ENCODE measurements at regions not wholly inside any gene's neighbourhood (a gene's known extent, or its start where the extent isn't known, plus 50 kb on each side); places are given as distances from the start of the nearest gene placed in this dataset.

DNA sequence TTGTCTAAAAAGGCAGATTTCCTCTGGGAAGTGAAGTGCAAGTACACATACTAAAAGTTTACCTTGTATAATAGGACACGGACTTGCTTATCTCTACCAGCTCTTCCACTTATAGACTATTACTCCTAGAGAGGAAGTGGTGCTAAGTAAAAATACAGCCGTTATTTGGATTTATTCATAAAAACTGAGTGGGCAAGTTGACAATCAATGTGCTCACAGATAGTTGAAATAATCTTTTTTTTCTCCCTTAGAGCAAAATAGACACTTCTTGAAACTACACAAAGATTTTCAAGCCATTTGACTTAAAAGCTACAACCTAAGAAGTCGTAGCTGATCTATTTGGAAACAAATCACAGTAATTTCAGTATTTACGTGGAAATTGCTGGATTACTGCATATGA lies 2584.7 kb upstream of the PCDH20 start:
- dilution Hi-C loops (cut with MboI; ENCODE audit: extremely low pct_ligation_motif_present, low sequenced_read_pairs): no loop called here
- H3K27me3 ChIP-seq (ENCODE audit: control insufficient read depth in 2 of 2, insufficient read depth in 2 of 2, low read length in 2 of 2): no peaks in the 10 kb centered on the region
- H3K4me2 ChIP-seq (ENCODE audit: insufficient read depth, low read length): no peak overlapping the region
- H3K9me3 ChIP-seq (replicated peaks; ENCODE audit: control insufficient read depth, insufficient read depth, low read length): no peaks in the 10 kb centered on the region
- BruUV-seq (replicated peaks): no TSS peak
- H3K9ac ChIP-seq (replicated peaks; ENCODE audit: extremely low read depth, insufficient read depth, low read length): no peak overlapping the region
- no peak for TF ChIP-seq GATA2 (IDR thresholded peaks at IDR 0.05; ENCODE audit: insufficient read depth, insufficient read length, low read depth, low read length)
- TF ChIP-seq EZH2 (IDR thresholded peaks at IDR 0.05; ENCODE audit: borderline replicate concordance, low read depth, low read length, severe bottlenecking): no peak
- TF ChIP-seq POLR2AphosphoS5 (IDR thresholded peaks at IDR 0.05; ENCODE audit: insufficient read depth, low read depth, low read length): no peak
- TF ChIP-seq, protein P1, sequence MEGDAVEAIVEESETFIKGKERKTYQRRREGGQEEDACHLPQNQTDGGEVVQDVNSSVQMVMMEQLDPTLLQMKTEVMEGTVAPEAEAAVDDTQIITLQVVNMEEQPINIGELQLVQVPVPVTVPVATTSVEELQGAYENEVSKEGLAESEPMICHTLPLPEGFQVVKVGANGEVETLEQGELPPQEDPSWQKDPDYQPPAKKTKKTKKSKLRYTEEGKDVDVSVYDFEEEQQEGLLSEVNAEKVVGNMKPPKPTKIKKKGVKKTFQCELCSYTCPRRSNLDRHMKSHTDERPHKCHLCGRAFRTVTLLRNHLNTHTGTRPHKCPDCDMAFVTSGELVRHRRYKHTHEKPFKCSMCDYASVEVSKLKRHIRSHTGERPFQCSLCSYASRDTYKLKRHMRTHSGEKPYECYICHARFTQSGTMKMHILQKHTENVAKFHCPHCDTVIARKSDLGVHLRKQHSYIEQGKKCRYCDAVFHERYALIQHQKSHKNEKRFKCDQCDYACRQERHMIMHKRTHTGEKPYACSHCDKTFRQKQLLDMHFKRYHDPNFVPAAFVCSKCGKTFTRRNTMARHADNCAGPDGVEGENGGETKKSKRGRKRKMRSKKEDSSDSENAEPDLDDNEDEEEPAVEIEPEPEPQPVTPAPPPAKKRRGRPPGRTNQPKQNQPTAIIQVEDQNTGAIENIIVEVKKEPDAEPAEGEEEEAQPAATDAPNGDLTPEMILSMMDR (IDR thresholded peaks at IDR 0.05; ENCODE audit: extremely low read depth in 1 of 2, insufficient read depth in 1 of 2, low read depth in 1 of 2, low read length in 2 of 2): no peak
- TF ChIP-seq FOS (IDR thresholded peaks at IDR 0.05; ENCODE audit: borderline replicate concordance, insufficient read depth, low read length): no peak
- no peak for TF ChIP-seq JUN (IDR thresholded peaks at IDR 0.05; ENCODE audit: borderline replicate concordance, insufficient read depth, insufficient read length, low read depth)
- TF ChIP-seq, protein P2, sequence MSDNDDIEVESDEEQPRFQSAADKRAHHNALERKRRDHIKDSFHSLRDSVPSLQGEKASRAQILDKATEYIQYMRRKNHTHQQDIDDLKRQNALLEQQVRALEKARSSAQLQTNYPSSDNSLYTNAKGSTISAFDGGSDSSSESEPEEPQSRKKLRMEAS (IDR thresholded peaks at IDR 0.05; ENCODE audit: insufficient read depth, insufficient read length): no peak
- no peak for TF ChIP-seq POLR2A (IDR thresholded peaks at IDR 0.05; ENCODE audit: low read depth, low read length)
- TF ChIP-seq MYC (IDR thresholded peaks at IDR 0.05; ENCODE audit: low read depth, low read length): no peak
- no peaks in the 10 kb centered on the region for H3K79me2 ChIP-seq (ENCODE audit: control insufficient read depth, insufficient read depth, low read length)
- H3K27ac ChIP-seq (ENCODE audit: insufficient read depth, low read depth, low read length): no peak overlapping the region
- peak overlapping the region; percentile 62 for H2AFZ ChIP-seq (ENCODE audit: low read depth, low read length)
- H4K20me1 ChIP-seq (replicated peaks; ENCODE audit: control insufficient read depth, extremely low read depth, insufficient read depth, low read length): no peaks in the 10 kb centered on the region
- H3K4me1 ChIP-seq (ENCODE audit: control insufficient read depth, extremely low read depth, insufficient read depth, low read length): no peaks in the 10 kb centered on the region
- H3K9me1 ChIP-seq (replicated peaks; ENCODE audit: control insufficient read depth, extremely low read depth, insufficient read depth, low read length): no peaks in the 10 kb centered on the region
- intact Hi-C loops (cut with micrococcal nuclease): no loop called here
- H3K36me3 ChIP-seq (ENCODE audit: control insufficient read depth in 2 of 2, extremely low read depth in 1 of 2, insufficient read depth in 2 of 2, low read length in 2 of 2): no peaks in the 10 kb centered on the region
- POLR2A ChIA-PET: no interaction called here
- DNase-seq (ENCODE audit: low read depth, low spot score): no peak
- no peak for FAIRE-seq
- CTCF ChIA-PET: interaction anchor here (1.1 kb wide), 1 partner anchor 12 kb away, joined by 3 read pairs; no protein-coding TSS in a partner anchor
- no peak overlapping the region for H3K4me3 ChIP-seq (replicated peaks in 1 of 3; ENCODE audit: insufficient read depth in 1 of 3, low read depth in 1 of 3, low read length in 3 of 3)

All from endothelial cell of umbilical vein (primary cell).